Heart right ventricle (tissue), 16 donors: ENCODE measurements at regions not wholly inside any gene's neighbourhood (a gene's known extent, or its start where the extent isn't known, plus 50 kb on each side); places are given as distances from the start of the nearest gene placed in this dataset.

Experiments
- ATAC-seq, 8 donors: fragments of 200-7000 bp; cut with Tn5 transposase; one replicate each; pipeline ENCODE4 v1.9.1; 2020; ENCODE audit warnings: mild to moderate bottlenecking in 8 of 8, moderate library complexity in 8 of 8, moderate number of reproducible peaks in 1 of 8
- DNase-seq, 2 donors: peaks; one replicate each; pipeline ENCODE4 v3.0.0-alpha.2; 2020
- H3K27ac ChIP-seq, 10 donors: fragments of 200-600 bp; sonication (generic) in 2 of 10; one replicate each; pipeline versions ENCODE4 v1.5.0 to v1.8.0; 2020 to 2022; ENCODE audit warnings: mild to moderate bottlenecking in 3 of 10
- H3K27me3 ChIP-seq, 7 donors: fragments of 200-600 bp; one replicate each; pipeline ENCODE4 v1.8.0; 2021 to 2022; ENCODE audit warnings: mild to moderate bottlenecking in 2 of 7
- H3K36me3 ChIP-seq, 9 donors: fragments of 200-600 bp; sonication (generic) in 1 of 9; one replicate each; pipeline versions ENCODE4 v1.5.0 to v1.8.0; 2020 to 2022; ENCODE audit warnings: mild to moderate bottlenecking in 2 of 9
- H3K4me1 ChIP-seq, 9 donors: fragments of 200-600 bp; sonication (generic) in 1 of 9; one replicate each; pipeline versions ENCODE4 v1.5.0 to v1.8.0; 2020 to 2022; ENCODE audit warnings: mild to moderate bottlenecking in 4 of 9
- H3K4me3 ChIP-seq, 10 donors: fragments of 200-600 bp; sonication (generic) in 2 of 10; one replicate each; pipeline versions ENCODE4 v1.5.0 to v1.8.0; 2020 to 2022; ENCODE audit warnings: mild to moderate bottlenecking in 7 of 10, moderate library complexity in 2 of 10
- H3K9me3 ChIP-seq, 11 donors: fragments of 200-600 bp in 10 of 11; sonication (generic) in 2 of 11; one replicate each; pipeline versions ENCODE4 v1.5.0 to v1.8.0; 2013 to 2022; ENCODE audit warnings: mild to moderate bottlenecking in 2 of 11, control low read depth in 1 of 11, moderate library complexity in 1 of 11
- WGBS, 2 donors: extraction: QIAGEN DNeasy Blood & Tissue Kit; methylation state at CpG; one replicate each; pipeline ENCODE4 v1.1.7; 2013; ENCODE audit warnings: inconsistent platforms in 1 of 2; 5-methylcytosine and 5-hydroxymethylcytosine counted together
- intact Hi-C, 10 donors: fragments of 100-400 bp; cut with DNase I; formaldehyde crosslinking; loops; one replicate each; pipeline versions ENCODE4 v1.11.1 to v1.14.2; 2022
- TF ChIP-seq, protein P1 (sequence below), 9 donors: fragments of 200-600 bp; sonication (generic) in 2 of 9; IDR thresholded peaks; one replicate each; pipeline versions ENCODE4 v1.5.0 to v1.8.0; 2021 to 2022; ENCODE audit warnings: antibody characterized with exemption in 9 of 9, mild to moderate bottlenecking in 5 of 9, moderate library complexity in 1 of 9
- donor health status: Arrhythmogenic right ventricular cardiomyopathy.
- donor health status: ischemic (EF 13 %, LVEDD 7.1; RV severe dilation, severe dysfunction).
- donor health status: healthy with polysubstance abuse.
- donor health status: DM: no; HTN: yes; CAD: no.
- donor health status: DM: no; HTN: no; CAD: no.
- donor health status: ischemic (EF 25% LVEDD 6.9; RV normal size, moderate dysfunction).
- donor health status: ischemic (EF 25% LVEDD 5.7; RV mildly dilated, moderate dysfunction).
- donor health status: healthy.
- donor health status: DM: yes; HTN: yes; CAD: no.
- donor health status: Ischemic cardiomyopathy.
- donor health status: ischemic (EF 35%, LVEDD 5.7; RV mildly dilated, moderate dysfunction).
- donor health status: nonischemic (EF 11% LVEDD 7.7; RV severe dilation, severe dysfunction).
- donor health status: DM: yes; HTN: yes; CAD: no.
- donor health status: PGD.
- donor health status: ischemic (EF 29% LVEDD 5.4; RV normal size, mild dysfunction).
- donor health status: nonischemic (EF 23%, LVEDD 6.1; RV moderate dilation, normal function).

DNA sequence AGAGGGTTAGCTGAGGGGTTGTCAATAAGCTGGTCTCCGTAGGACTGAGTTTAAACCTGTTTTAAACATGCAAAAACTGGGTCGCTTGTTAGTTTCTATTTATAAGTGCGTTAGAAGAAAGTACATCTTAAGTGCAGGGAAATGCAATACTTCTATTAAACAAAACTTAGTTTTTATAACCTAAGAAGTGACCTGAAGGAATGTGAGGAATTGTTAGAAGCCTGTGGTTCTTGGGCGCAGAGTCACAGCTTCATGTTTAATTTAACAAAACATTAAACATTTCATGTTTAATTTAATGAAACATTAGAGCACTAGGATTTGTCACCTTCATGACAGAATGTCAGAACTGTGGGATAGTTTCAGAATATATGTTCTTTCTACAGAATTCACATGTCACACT is 469.2 kb upstream of the WWC1 start:
- 81 to 82% methylated on average over 4 of the region's 4 CpGs for WGBS, 2 donors
- Histone ChIP-seq H3K4me3 (no peak overlapping the region), H3K4me1 (no peaks in the 10 kb centered on the region), H3K36me3 (no peaks in the 10 kb centered on the region), H3K27me3 (peaks cover 0 to 26% (median 0%) of the 10 kb centered on the region in 7 donors), H3K9me3 (no peaks in the 10 kb centered on the region), H3K27ac (no peak overlapping the region)
- intact Hi-C loops, result loop anchor here in 1 of 10 donors (5.0 kb wide), 1 partner anchor 1560 kb away; no protein-coding TSS in a partner anchor
- TF ChIP-seq, protein P1, sequence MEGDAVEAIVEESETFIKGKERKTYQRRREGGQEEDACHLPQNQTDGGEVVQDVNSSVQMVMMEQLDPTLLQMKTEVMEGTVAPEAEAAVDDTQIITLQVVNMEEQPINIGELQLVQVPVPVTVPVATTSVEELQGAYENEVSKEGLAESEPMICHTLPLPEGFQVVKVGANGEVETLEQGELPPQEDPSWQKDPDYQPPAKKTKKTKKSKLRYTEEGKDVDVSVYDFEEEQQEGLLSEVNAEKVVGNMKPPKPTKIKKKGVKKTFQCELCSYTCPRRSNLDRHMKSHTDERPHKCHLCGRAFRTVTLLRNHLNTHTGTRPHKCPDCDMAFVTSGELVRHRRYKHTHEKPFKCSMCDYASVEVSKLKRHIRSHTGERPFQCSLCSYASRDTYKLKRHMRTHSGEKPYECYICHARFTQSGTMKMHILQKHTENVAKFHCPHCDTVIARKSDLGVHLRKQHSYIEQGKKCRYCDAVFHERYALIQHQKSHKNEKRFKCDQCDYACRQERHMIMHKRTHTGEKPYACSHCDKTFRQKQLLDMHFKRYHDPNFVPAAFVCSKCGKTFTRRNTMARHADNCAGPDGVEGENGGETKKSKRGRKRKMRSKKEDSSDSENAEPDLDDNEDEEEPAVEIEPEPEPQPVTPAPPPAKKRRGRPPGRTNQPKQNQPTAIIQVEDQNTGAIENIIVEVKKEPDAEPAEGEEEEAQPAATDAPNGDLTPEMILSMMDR (IDR thresholded peaks at IDR 0.05), result no peak
- DNase-seq (no peak), ATAC-seq (no peak)

DNA sequence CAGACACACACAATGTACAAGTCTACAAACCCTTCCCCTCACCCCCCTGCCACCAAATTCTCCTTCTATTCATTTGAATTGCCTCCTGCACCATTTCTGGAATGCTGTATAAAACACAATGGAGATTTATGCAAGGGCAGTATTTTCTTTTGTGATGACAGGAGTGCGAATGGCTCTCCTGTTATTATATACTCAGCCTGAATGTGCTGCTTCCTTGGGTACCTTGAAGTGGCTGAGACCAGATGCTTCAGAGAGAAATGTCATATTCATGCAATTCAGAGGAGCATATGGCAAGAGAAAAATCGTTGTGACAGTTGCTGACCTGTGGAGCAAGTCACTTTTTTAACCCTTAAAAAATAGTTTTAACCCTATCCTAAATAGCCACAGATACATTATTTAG is 468.0 kb upstream of the WWC1 start:
- no peak for ATAC-seq
- TF ChIP-seq, protein P1 (IDR thresholded peaks at IDR 0.05), result no peak
- H3K4me3 ChIP-seq, result no peak overlapping the region
- intact Hi-C loops, result loop anchor here in 1 of 10 donors (5.0 kb wide), 1 partner anchor 1561 kb away; no protein-coding TSS in a partner anchor
- no peak overlapping the region for H3K27ac ChIP-seq
- WGBS, 2 donors, result 69 to 75% methylated on average over 2 of the region's 2 CpGs
- H3K36me3 ChIP-seq, result no peaks in the 10 kb centered on the region
- H3K27me3 ChIP-seq, result peaks cover 0 to 26% (median 0%) of the 10 kb centered on the region in 7 donors
- H3K9me3 ChIP-seq, result no peaks in the 10 kb centered on the region
- no peaks in the 10 kb centered on the region for H3K4me1 ChIP-seq
- no peak for DNase-seq

DNA sequence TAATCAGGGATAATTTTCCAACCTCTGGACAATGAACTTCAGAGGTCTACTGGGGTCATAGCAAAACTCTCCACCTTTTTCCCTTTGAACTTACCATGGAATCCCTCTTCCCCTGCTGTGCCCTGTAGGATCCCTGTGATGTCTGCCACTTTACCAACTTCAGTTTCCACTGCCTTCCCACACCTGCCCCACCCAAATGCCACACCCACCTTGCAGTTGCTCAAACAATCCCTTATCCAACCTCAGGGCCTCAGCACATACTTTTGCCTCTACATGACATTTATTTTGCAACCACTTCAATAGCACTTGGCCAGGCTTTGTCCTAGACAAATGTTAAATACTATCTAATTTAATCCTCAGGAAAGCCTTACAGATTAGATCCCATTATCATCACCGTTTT is 463.7 kb upstream of the WWC1 start:
- intact Hi-C loops, result no loop called here
- no peak for ATAC-seq

DNA sequence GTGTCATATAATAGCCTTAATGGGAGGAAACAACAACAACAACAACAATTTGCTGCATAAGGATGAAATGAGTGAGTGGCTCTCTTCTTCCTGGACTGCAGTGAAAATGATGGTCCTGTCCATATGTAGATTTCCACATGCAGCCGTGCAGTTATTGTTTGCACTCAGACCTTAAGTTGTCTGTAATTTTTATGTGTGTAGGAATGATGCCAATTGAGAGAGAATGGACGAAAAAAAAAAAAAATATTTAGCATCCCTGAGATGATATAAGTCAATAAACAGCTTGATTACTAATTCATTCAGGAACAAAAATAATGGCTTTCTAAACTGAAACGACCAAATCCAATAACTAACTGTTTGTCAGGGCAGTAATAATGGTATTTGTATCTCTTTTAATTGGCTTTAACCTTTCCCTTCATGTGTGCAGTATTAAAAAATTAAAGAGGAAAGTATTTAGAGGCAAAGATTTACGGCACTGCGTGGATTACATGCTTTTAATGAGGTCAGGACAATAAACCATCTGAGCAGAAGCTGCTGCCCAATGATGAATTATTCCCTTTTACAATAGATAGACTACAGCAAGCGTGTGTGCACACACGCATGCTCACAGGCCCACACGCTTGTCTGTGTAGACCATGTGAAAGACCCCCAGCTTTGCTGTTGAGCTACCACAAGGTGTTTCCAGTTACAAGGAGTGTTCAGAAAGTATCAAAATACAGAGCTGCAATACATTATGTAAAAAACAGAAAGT is 459.5 kb upstream of the WWC1 start:
- Histone ChIP-seq H3K9me3 (no peaks in the 10 kb centered on the region), H3K36me3 (no peaks in the 10 kb centered on the region), H3K27me3 (peaks cover 0 to 2% (median 0%) of the 10 kb centered on the region in 7 donors), H3K4me1 (no peaks in the 10 kb centered on the region), H3K27ac (no peak overlapping the region), H3K4me3 (no peak overlapping the region)
- WGBS, 2 donors, result 84 to 85% methylated on average over 8 of the region's 8 CpGs
- no peak for DNase-seq
- TF ChIP-seq, protein P1 (IDR thresholded peaks at IDR 0.05), result no peak
- intact Hi-C loops, result no loop called here
- no peak for ATAC-seq

More for the DNA sequence above, 463.7 kb upstream of the WWC1 start:
- no peak for DNase-seq
- no peaks in the 10 kb centered on the region for H3K36me3 ChIP-seq
- 42 to 46% methylated on average over 1 of the region's 1 CpG for WGBS, 2 donors
- TF ChIP-seq, protein P1 (IDR thresholded peaks at IDR 0.05), result no peak
- no peaks in the 10 kb centered on the region for H3K9me3 ChIP-seq
- H3K4me1 ChIP-seq, result no peaks in the 10 kb centered on the region
- H3K4me3 ChIP-seq, result no peak overlapping the region
- H3K27me3 ChIP-seq, result peaks cover 0 to 24% (median 0%) of the 10 kb centered on the region in 7 donors
- H3K27ac ChIP-seq, result no peak overlapping the region
